SU-DHL-6 (cell line): ENCODE measurements at regions not wholly inside any gene's neighbourhood (a gene's known extent, or its start where the extent isn't known, plus 50 kb on each side); places are given as distances from the start of the nearest gene placed in this dataset.

Experiments used
- H2AFZ ChIP-seq: fragments of 200-600 bp; sonication (generic); 2 replicates; pipeline ENCODE4 v1.6.1; 2014; ENCODE audit warnings: low read depth, mild to moderate bottlenecking, moderate library complexity, mixed read lengths, antibody characterized with exemption, low read length; ENCODE audit not compliant: severe bottlenecking
- H3F3A ChIP-seq: fragments of 200-600 bp; shearing (Covaris generic); 2 replicates; pipeline ENCODE4 v1.6.0; 2016; ENCODE audit warnings: antibody characterized with exemption, mild to moderate bottlenecking; ENCODE audit not compliant: insufficient read depth
- H3K27ac ChIP-seq: fragments of 200-600 bp; sonication (generic); 2 replicates; pipeline ENCODE4 v1.5.1; 2016; ENCODE audit warnings: low read depth, mild to moderate bottlenecking, low read length, moderate library complexity, mixed read lengths
- H3K27me3 ChIP-seq: fragments of 200-600 bp; sonication (generic), shearing (Covaris generic); 2 replicates; pipeline ENCODE4 v1.6.0; 2014; ENCODE audit warnings: mild to moderate bottlenecking, low read length
- H3K36me3 ChIP-seq: fragments of 200-600 bp; sonication (generic); 2 replicates; pipeline ENCODE4 v1.6.1; 2014; ENCODE audit warnings: mild to moderate bottlenecking, low read length, mixed read lengths
- H3K4me2 ChIP-seq: fragments of 300-600, 200-600 bp; shearing (Covaris generic), sonication (generic); 2 replicates; pipeline ENCODE4 v1.6.0; 2014; ENCODE audit warnings: low read length, low read depth, mild to moderate bottlenecking; ENCODE audit not compliant: poor library complexity, severe bottlenecking
- H3K4me3 ChIP-seq: fragments of 200-600 bp; sonication (generic); 2 replicates; pipeline ENCODE4 v1.5.1; 2014; ENCODE audit warnings: antibody characterized with exemption, low read length, mild to moderate bottlenecking, mixed read lengths; ENCODE audit not compliant: insufficient read depth, poor library complexity, severe bottlenecking
- H3K79me2 ChIP-seq: fragments of 200-600 bp; sonication (generic); 2 replicates; pipeline ENCODE4 v1.6.1; 2014; ENCODE audit warnings: mild to moderate bottlenecking, low read length, moderate library complexity; ENCODE audit not compliant: insufficient read depth
- H3K9ac ChIP-seq: fragments of 200-600 bp; sonication (generic); 2 replicates; pipeline ENCODE4 v1.7.0; 2014; ENCODE audit warnings: mild to moderate bottlenecking, low read length
- H3K9me2 ChIP-seq: fragments of 200-600 bp; sonication (generic); replicated peaks from 2 replicates; pipeline ENCODE4 v1.6.1; 2014; ENCODE audit warnings: low read length; ENCODE audit not compliant: insufficient read depth
- H3K9me3 ChIP-seq: fragments of 200-600 bp; sonication (generic); 2 replicates; pipeline ENCODE4 v1.6.1; 2014; ENCODE audit warnings: low read length, mixed read lengths; ENCODE audit not compliant: insufficient read depth
- H4K20me1 ChIP-seq: fragments of 200-600 bp; sonication (generic); 2 replicates; pipeline ENCODE4 v1.6.1; 2014; ENCODE audit warnings: low read depth, mild to moderate bottlenecking, antibody characterized with exemption, low read length, moderate library complexity, mixed read lengths
- CTCF ChIP-seq: fragments of 200-600 bp; sonication (generic); IDR thresholded peaks from one replicate; pipeline ENCODE4 v1.5.1; 2017; ENCODE audit warnings: antibody characterized with exemption, mild to moderate bottlenecking, low read length, moderate library complexity; ENCODE audit not compliant: insufficient read depth, poor library complexity, severe bottlenecking
- EZH2phosphoT487 ChIP-seq: fragments of 200-600 bp; sonication (generic), shearing (Covaris generic); conservative IDR thresholded peaks from 2 replicates; pipeline ENCODE4 v1.6.1; 2018; ENCODE audit warnings: mild to moderate bottlenecking, antibody characterized with exemption, low read length, moderate library complexity, mixed read lengths

GRCh38 chr6:9365378-9365777 is 930.0 kb upstream of the SLC35B3 start:
- Histone ChIP-seq H3K79me2 (no peaks in the 10 kb centered on the region), H3K27ac (no peak overlapping the region), H3F3A (no peaks in the 10 kb centered on the region), H4K20me1 (no peaks in the 10 kb centered on the region), H3K9me3 (no peaks in the 10 kb centered on the region), H3K9me2 (no peaks in the 10 kb centered on the region), H3K9ac (no peak overlapping the region), H3K4me3 (no peak overlapping the region), H3K36me3 (no peaks in the 10 kb centered on the region), H2AFZ (no peak overlapping the region), H3K4me2 (no peak overlapping the region), H3K27me3 (no peaks in the 10 kb centered on the region)
- TF ChIP-seq CTCF, result no peak
- TF ChIP-seq EZH2phosphoT487, result no peak

GRCh38 chr6:9361749-9362148 is 926.4 kb upstream of the SLC35B3 start:
- no peak overlapping the region for H2AFZ ChIP-seq
- H3K79me2 ChIP-seq, result no peaks in the 10 kb centered on the region

GRCh38 chr6:9360881-9361280 is 925.5 kb upstream of the SLC35B3 start:
- no peaks in the 10 kb centered on the region for H3F3A ChIP-seq
- no peaks in the 10 kb centered on the region for H3K36me3 ChIP-seq
- TF ChIP-seq CTCF (no peak), EZH2phosphoT487 (no peak)

More at GRCh38 chr6:9361749-9362148, 926.4 kb upstream of the SLC35B3 start:
- no peaks in the 10 kb centered on the region for H3K36me3 ChIP-seq
- no peaks in the 10 kb centered on the region for H3K9me3 ChIP-seq
- no peak for TF ChIP-seq CTCF
- no peak for TF ChIP-seq EZH2phosphoT487
- no peaks in the 10 kb centered on the region for H3F3A ChIP-seq
- H3K9me2 ChIP-seq, result no peaks in the 10 kb centered on the region
- H3K27ac ChIP-seq, result no peak overlapping the region
- no peaks in the 10 kb centered on the region for H4K20me1 ChIP-seq
- no peak overlapping the region for H3K9ac ChIP-seq
- H3K4me2 ChIP-seq, result no peak overlapping the region
- no peak overlapping the region for H3K4me3 ChIP-seq
- H3K27me3 ChIP-seq, result no peaks in the 10 kb centered on the region

GRCh38 chr6:9347608-9348007 is 912.3 kb upstream of the SLC35B3 start:
- Histone ChIP-seq H3K9ac (no peak overlapping the region), H3K9me2 (no peaks in the 10 kb centered on the region)

More at GRCh38 chr6:9360881-9361280, 925.5 kb upstream of the SLC35B3 start:
- no peak overlapping the region for H3K4me3 ChIP-seq
- no peaks in the 10 kb centered on the region for H3K9me3 ChIP-seq
- H3K4me2 ChIP-seq, result no peak overlapping the region
- H3K9me2 ChIP-seq, result no peaks in the 10 kb centered on the region
- no peaks in the 10 kb centered on the region for H4K20me1 ChIP-seq
- no peak overlapping the region for H3K27ac ChIP-seq
- no peak overlapping the region for H3K9ac ChIP-seq
- no peaks in the 10 kb centered on the region for H3K79me2 ChIP-seq
- no peaks in the 10 kb centered on the region for H3K27me3 ChIP-seq
- no peak overlapping the region for H2AFZ ChIP-seq

More at GRCh38 chr6:9347608-9348007, 912.3 kb upstream of the SLC35B3 start:
- Histone ChIP-seq H3F3A (no peaks in the 10 kb centered on the region), H3K4me2 (no peak overlapping the region), H3K79me2 (no peaks in the 10 kb centered on the region), H3K36me3 (no peaks in the 10 kb centered on the region), H3K27me3 (no peaks in the 10 kb centered on the region), H2AFZ (no peak overlapping the region), H3K27ac (no peak overlapping the region), H3K9me3 (no peaks in the 10 kb centered on the region), H4K20me1 (no peaks in the 10 kb centered on the region), H3K4me3 (no peak overlapping the region)
- TF ChIP-seq EZH2phosphoT487, result no peak
- TF ChIP-seq CTCF, result no peak
